GM23338 (cell line): ENCODE measurements at regions not wholly inside any gene's neighbourhood (a gene's known extent, or its start where the extent isn't known, plus 50 kb on each side); places are given as distances from the start of the nearest gene placed in this dataset.

ENCODE experiments used
- ATAC-seq: fragments of 200-7000 bp; cut with Tn5 transposase; 3 replicates; pipeline ENCODE4 v1.9.1; 2020
- DNase-seq: peaks from one replicate; pipeline ENCODE4 v3.0.0-alpha.2; 2015; ENCODE audit warnings: low spot score
- H2AFZ ChIP-seq: fragments of 200-600 bp; sonication (generic); 2 replicates; pipeline ENCODE4 v1.8.0; 2016; ENCODE audit warnings: antibody characterized with exemption, mild to moderate bottlenecking, moderate library complexity
- H3F3A ChIP-seq: fragments of 200-600 bp; sonication (generic); replicated peaks from 2 replicates; pipeline ENCODE4 v1.8.0; 2017; ENCODE audit warnings: antibody characterized with exemption, mixed run types, low read depth
- H3K27ac ChIP-seq: fragments of 200-600 bp; sonication (generic); 2 replicates; pipeline ENCODE4 v1.6.1; 2016; ENCODE audit warnings: low read depth
- H3K27me3 ChIP-seq: fragments of 200-600 bp; sonication (generic); 2 replicates; pipeline ENCODE4 v1.8.0; 2016; ENCODE audit warnings: mild to moderate bottlenecking, mixed run types, moderate library complexity; ENCODE audit not compliant: insufficient read depth
- H3K36me3 ChIP-seq: fragments of 200-600 bp; sonication (generic); 2 replicates; pipeline ENCODE4 v1.8.0; 2016; ENCODE audit warnings: mild to moderate bottlenecking; ENCODE audit not compliant: insufficient read depth
- H3K4me1 ChIP-seq: fragments of 200-600 bp; sonication (generic); 2 replicates; pipeline ENCODE4 v1.8.0; 2016; ENCODE audit warnings: mild to moderate bottlenecking, moderate library complexity; ENCODE audit not compliant: insufficient read depth
- H3K4me2 ChIP-seq: fragments of 200-600 bp; sonication (generic); 2 replicates; pipeline ENCODE4 v1.7.1; 2017; ENCODE audit warnings: mixed run types
- H3K4me3 ChIP-seq: fragments of 200-600 bp; sonication (generic); 2 replicates; pipeline ENCODE4 v1.6.1; 2016; ENCODE audit warnings: mixed run types
- H3K79me2 ChIP-seq: fragments of 200-600 bp; sonication (generic); replicated peaks from 2 replicates; pipeline ENCODE4 v1.8.0; 2017; ENCODE audit warnings: mild to moderate bottlenecking; ENCODE audit not compliant: insufficient read depth
- H3K9me2 ChIP-seq: fragments of 200-600 bp; sonication (generic); 2 replicates; pipeline ENCODE4 v1.8.0; 2017; ENCODE audit not compliant: insufficient read depth
- H4K20me1 ChIP-seq: fragments of 200-600 bp; sonication (generic); replicated peaks from 2 replicates; pipeline ENCODE4 v1.8.0; 2017; ENCODE audit warnings: mild to moderate bottlenecking; ENCODE audit not compliant: insufficient read depth
- H3K27ac Mint-ChIP-seq: 2 replicates; pipeline ENCODE4 v1.8.0; 2020; ENCODE audit warnings: inconsistent platforms, mild to moderate bottlenecking, moderate library complexity, mixed read lengths
- H3K27me3 Mint-ChIP-seq: 3 replicates; pipeline ENCODE4 v1.8.0; 2022; ENCODE audit warnings: low read depth, mild to moderate bottlenecking, moderate library complexity, mixed read lengths, inconsistent platforms; ENCODE audit not compliant: insufficient read depth, poor library complexity
- H3K36me3 Mint-ChIP-seq: 3 replicates; pipeline ENCODE4 v1.8.0; 2021; ENCODE audit warnings: low read depth, mild to moderate bottlenecking, inconsistent platforms, moderate library complexity, mixed read lengths
- H3K4me1 Mint-ChIP-seq: 3 replicates; pipeline ENCODE4 v1.8.0; 2020; ENCODE audit warnings: mild to moderate bottlenecking, inconsistent platforms, mixed read lengths
- H3K4me3 Mint-ChIP-seq: 3 replicates; pipeline ENCODE4 v1.8.0; 2021; ENCODE audit warnings: moderate library complexity, mild to moderate bottlenecking, inconsistent platforms, mixed read lengths
- H3K9me3 Mint-ChIP-seq: 3 replicates; pipeline ENCODE4 v1.8.0; 2020; ENCODE audit warnings: moderate library complexity, mild to moderate bottlenecking, inconsistent platforms, mixed read lengths
- CREB1 ChIP-seq: fragments of 250-450 bp; sonication (Bioruptor Pico); IDR thresholded peaks from 2 replicates; pipeline ENCODE4 v1.5.0; 2020; ENCODE audit warnings: low read depth, mild to moderate bottlenecking, moderate library complexity
- CTCF ChIP-seq, 2 experiments: fragments of 200-600 bp in 1 of 2; sonication (generic) in 1 of 2; conservative IDR thresholded peaks; 2 replicates each; pipeline versions ENCODE4 v1.5.1 to v1.6.1; 2016 to 2017; ENCODE audit warnings: antibody characterized with exemption in 2 of 2, low read depth in 2 of 2, mild to moderate bottlenecking in 2 of 2, moderate library complexity in 1 of 2
- ETS1 ChIP-seq: IDR thresholded peaks from 2 replicates; pipeline ENCODE4 v1.6.1; 2016; ENCODE audit warnings: antibody characterized with exemption
- NANOG ChIP-seq: IDR thresholded peaks from 2 replicates; pipeline ENCODE4 v1.6.1; 2016; ENCODE audit warnings: antibody characterized with exemption, borderline replicate concordance
- POLR2AphosphoS5 ChIP-seq: IDR thresholded peaks from 2 replicates; pipeline ENCODE4 v1.6.1; 2016; ENCODE audit warnings: antibody characterized with exemption, low read depth
- ZNF331 ChIP-seq: fragments of 250-450 bp; sonication (Bioruptor Pico); IDR thresholded peaks from 2 replicates; pipeline ENCODE4 v1.5.0; 2020; ENCODE audit warnings: low read depth, mild to moderate bottlenecking, moderate library complexity
- ZNF462 ChIP-seq: fragments of 250-450 bp; sonication (Bioruptor Pico); IDR thresholded peaks from 2 replicates; pipeline ENCODE4 v1.5.0; 2020; ENCODE audit warnings: mild to moderate bottlenecking, moderate library complexity

- TF ChIP-seq ZNF462 (CRISPR knock-in tag) = no peak
- TF ChIP-seq CREB1 = no peak
Observed at GRCh38 chr5:5667136-5667554, 244.7 kb downstream of the ICE1 start (continued).

- Mint-ChIP-seq H3K4me3 (no peak overlapping the region), H3K27ac (no peak overlapping the region), H3K9me3 (no peaks in the 10 kb centered on the region), H3K4me1 (peaks cover 21% of the 10 kb centered on the region), H3K36me3 (no peaks in the 10 kb centered on the region), H3K27me3 (peaks cover 2% of the 10 kb centered on the region)
- Histone ChIP-seq H3K9me2 (peaks cover 7% of the 10 kb centered on the region; the same call in 1 of the 2 replicates), H3K79me2 (no peaks in the 10 kb centered on the region), H3K36me3 (no peaks in the 10 kb centered on the region), H4K20me1 (no peaks in the 10 kb centered on the region), H2AFZ (no peak overlapping the region; the same call in 1 of the 2 replicates), H3K4me2 (no peak overlapping the region), H3F3A (no peaks in the 10 kb centered on the region), H3K27ac (no peak overlapping the region), H3K4me3 (no peak overlapping the region), H3K27me3 (no peaks in the 10 kb centered on the region), H3K4me1 (peaks cover 3% of the 10 kb centered on the region; the same call in 1 of the 2 replicates)
- ATAC-seq (no peak), DNase-seq (no peak)
- TF ChIP-seq POLR2AphosphoS5 = no peak
- TF ChIP-seq ETS1 = no peak
- TF ChIP-seq NANOG = no peak
- no peak for TF ChIP-seq ZNF331 (CRISPR knock-in tag)
- TF ChIP-seq CTCF (conservative IDR thresholded peaks at IDR 0.05; ENCODE audit: low read depth in 2 of 2) = no peak
- TF ChIP-seq CREB1 = no peak
- no peak for TF ChIP-seq ZNF462 (CRISPR knock-in tag)
Observed at GRCh38 chr5:5666369-5666768, 243.9 kb downstream of the ICE1 start.
